22Rv1 (cell line): ENCODE measurements at regions not wholly inside any gene's neighbourhood (a gene's known extent, or its start where the extent isn't known, plus 50 kb on each side); places are given as distances from the start of the nearest gene placed in this dataset.

Experiments used
- CTCF ChIP-seq: fragments of 450-650 bp; IDR thresholded peaks from 2 replicates; pipeline ENCODE4 v1.5.1; 2017; ENCODE audit warnings: mild to moderate bottlenecking
- ZFX ChIP-seq: fragments of 450-650 bp; IDR thresholded peaks from 2 replicates; pipeline ENCODE4 v1.6.1; 2017; ENCODE audit warnings: antibody characterized with exemption, borderline replicate concordance

DNA sequence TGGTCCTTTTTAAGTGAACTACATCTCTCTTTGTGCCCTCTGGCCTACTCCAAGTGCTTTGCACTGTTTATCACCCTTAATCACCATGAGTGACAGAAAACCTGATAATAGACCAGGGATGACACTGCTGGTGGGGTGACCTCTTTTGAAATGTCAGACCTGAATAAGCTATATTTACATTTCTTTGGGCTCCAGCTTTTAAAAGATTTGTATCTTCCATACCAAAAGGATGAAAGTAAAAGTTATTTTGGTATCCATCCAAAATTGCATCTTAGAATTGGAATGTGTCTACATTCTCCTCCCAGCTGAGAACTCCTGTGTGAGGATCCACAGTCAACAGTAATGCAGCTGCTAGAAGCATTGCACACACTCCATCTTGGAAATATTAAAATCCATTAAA lies 370.0 kb downstream of the CDH11 start:
- TF ChIP-seq CTCF, result no peak
- no peak for TF ChIP-seq ZFX
